ENCODE measurements at regions not wholly inside any gene's neighbourhood (a gene's known extent, or its start where the extent isn't known, plus 50 kb on each side); places are given as distances from the start of the nearest gene placed in this dataset.

GRCh38 chr9:23537192-23538066 lies 288.6 kb downstream of the ELAVL2 start:
- DNase-seq (ENCODE audit: low read depth): no peak

DNA sequence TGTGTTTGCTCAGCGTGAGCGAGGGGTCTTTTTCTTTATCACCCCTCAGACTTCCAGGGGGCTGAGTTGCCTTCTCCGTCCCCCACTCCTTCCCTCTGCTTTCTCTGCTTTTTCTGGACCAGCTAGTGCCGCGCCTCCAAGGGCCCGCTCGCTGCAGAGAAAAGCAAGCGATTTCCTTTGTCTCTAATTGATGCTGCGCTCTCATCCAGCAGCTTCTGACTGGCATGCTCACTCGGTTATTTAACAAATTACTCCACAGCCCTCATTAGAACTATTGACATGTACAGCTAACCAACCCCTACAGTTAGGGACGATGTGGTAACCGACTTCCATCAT lies 288.0 kb downstream of the ELAVL2 start:
- no peak for DNase-seq (ENCODE audit: low read depth)

- no peak for DNase-seq (ENCODE audit: low read depth)
These were observed 287.5 kb downstream of the ELAVL2 start for GRCh38 chr9:23538461-23539003.

DNA sequence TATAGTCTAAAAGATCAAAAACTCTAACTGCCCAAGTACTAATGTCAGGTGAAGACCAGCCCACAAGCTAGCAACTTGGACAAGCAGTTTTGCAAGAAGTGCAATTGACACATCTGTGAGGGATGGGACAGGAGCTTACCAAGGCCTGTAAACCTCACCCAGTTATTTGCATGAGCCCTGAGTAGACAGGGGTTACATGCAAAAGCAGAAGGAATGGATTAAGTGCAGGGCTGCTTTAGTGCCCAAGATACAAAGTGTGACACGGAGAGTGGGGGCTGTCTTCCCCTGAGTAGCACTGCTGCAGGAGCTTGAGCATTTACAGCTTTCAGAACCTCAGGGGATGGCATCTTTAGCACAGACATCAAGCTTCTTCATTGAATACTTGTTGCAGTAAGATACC lies 286.7 kb downstream of the ELAVL2 start:
- no peak for DNase-seq (ENCODE audit: low read depth)

DNA sequence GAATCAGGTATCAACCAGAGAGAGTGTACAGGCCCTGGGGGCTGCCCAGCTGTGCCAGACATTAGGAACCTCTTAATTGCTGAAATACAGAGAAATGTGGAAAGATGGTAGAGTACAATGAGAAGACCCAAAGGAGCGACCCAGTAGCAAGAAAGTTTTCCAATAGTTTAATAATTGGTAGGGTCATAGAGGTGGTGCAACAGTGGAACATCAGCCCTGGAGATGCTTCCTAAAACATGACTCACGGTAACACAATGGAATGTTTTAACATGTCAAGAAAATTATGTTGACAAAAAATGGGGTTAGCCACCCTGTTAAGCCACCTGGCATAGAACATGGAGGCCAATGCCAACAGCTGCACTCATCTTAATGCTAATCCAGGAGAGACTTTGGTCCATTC lies 284.1 kb downstream of the ELAVL2 start:
- no peak for DNase-seq (ENCODE audit: low read depth)

DNA sequence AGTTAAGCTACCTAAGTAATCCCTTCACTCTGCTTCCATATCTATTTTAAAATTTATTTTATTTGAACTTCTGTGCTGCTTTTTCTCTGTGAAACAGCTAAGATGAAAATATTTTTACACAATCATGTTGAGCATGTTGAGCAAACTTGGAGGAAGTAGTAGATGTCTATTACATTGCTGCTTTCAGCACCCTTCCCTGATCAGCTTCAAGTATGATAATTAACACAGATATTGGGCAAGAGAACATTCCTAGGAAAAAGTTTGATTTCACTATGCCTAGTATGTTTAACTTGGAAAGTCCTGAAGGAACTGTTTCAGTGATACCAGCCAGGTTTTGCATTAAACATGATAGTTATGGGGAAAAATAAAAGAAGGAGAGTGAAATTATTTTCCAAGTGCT lies 283.6 kb downstream of the ELAVL2 start:
- DNase-seq (ENCODE audit: low read depth): no peak

DNA sequence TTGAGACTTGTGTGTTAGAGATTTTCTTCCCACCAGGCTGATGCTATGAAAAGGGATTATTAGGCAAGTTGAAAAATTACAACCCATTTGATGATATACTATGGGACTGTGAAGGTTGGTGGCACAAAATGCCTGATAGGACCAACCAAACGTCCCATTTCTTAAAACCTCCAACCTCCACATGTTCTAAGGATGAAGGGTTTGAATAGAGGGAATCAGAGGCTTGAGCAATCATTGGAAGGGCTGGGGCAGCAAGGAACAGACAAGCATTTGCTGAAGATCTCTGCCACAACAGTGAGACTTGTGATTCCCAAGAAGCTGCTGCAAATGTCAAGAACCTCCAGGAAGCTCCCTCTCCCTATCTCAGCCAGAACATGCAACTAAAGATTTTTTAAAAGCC lies 283.1 kb downstream of the ELAVL2 start:
- DNase-seq (ENCODE audit: low read depth): no peak

- peak; percentile 54 for DNase-seq (ENCODE audit: low read depth)
These were observed 282.6 kb downstream of the ELAVL2 start for GRCh38 chr9:23543419-23543818.

DNA sequence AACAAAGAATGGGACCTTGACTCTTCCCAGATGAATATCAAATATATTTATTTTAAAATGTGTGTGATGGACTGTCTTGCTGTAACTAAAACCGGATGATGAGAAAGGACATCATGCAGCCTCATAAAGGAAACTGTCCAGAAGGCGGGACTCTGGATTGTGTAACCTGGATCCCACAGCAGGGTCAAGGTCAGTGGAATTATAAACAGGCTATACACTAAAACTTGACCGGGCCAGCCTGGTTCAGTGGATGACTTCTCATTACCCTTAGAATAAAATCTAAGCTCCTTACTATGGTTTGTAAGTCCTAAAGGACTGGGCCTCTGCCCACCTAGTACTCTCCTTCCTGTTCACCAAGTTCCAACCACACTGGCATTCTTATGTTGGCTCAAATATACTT lies 280.3 kb downstream of the ELAVL2 start:
- no peak for DNase-seq (ENCODE audit: low read depth)

GRCh38 chr9:23551311-23551721 lies 274.7 kb downstream of the ELAVL2 start:
- DNase-seq (ENCODE audit: low read depth): no peak

DNA sequence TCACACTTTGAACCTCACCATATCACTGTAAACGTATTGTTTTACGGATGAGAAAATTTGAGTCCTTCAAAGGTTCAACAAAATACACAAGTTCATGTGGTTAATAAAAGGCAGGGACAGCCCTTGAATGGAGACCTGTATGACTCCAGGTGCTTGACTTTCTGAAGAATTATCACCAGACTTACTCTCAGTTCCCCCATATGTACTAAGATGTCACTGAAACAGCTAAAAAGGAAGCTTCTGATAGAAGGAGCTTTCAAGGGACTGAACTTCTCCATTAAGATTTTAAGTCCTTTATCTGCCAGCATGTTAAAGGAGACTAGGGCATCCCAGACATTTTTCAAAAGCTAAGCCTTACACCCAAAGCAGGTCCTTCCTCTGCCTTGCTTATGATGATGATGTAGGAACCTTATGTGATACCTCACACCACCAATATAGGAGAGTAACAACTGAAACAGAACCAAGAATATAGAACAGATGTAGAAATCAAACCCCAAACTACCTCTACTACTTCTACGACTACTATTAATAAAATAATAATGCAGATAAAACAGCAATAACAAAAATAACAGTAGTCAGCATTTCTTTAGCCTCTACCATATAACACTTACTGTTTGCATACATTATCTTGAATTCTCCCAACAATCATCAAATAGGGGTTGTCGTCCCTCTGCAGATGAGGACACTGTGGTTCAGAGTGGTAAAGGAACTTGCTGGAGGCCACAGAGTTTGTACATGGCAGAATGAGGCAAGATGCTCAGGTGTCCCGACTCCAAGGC lies 273.9 kb downstream of the ELAVL2 start:
- no peak for DNase-seq (ENCODE audit: low read depth)

DNA sequence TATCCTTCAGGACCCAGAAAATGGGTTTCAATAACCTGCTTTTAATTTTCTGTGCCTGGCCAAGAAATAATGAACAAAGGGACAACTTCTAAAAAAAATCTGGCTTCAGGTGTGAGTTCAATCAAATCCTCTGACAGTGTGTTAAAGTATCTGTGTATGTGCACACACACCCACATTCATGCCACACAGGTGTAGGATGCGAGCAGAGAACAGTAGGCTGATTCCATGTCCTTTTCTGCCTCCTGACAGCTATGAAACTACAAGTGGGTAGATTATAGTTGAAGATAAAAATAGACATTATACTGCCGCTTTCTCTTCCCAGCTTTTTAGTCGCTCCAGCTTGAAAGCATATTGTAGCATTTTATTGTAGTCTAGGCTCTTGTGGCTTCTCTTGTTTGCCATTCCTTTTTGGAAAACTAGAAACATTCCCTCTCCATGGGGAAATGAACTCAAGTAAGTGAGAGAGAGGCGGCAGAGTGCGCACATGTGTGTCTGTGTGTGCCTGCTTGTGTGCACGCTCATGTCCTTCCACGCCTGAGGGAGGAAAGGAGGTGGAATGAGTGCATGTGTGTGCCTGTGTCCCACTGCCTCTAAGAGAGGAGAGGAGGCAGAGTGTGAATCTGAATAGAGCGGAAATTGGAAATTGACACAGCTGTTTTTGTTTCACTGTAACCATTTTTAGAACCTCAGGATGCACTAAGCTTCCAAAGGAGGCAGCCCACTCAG lies 273.0 kb downstream of the ELAVL2 start:
- DNase-seq (ENCODE audit: low read depth): no peak

DNA sequence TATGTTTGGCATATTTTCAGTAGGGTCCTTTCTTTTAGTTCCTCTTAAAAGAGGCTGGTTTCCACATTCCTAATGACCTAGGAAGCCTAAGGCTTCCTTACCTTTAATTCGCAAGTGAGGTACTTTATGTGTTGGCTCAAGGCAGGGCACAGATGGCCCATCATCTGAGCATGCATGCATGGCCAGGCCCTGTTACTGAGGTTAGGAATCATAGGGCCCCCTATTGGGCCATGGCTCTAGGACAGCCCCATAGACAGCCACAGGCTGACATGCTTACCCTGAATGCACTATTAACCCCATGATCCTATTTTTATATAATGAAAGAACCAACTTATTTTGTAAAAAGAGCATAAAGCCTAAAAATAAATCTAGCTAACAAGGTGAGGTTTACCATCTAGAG lies 271.4 kb downstream of the ELAVL2 start:
- DNase-seq (ENCODE audit: low read depth): no peak

- peak; percentile 21 for DNase-seq (ENCODE audit: low read depth)
These were observed 270.2 kb downstream of the ELAVL2 start for GRCh38 chr9:23555851-23556250.

GRCh38 chr9:23556459-23556858 lies 269.6 kb downstream of the ELAVL2 start:
- no peak for DNase-seq (ENCODE audit: low read depth)

- DNase-seq (ENCODE audit: low read depth): peak; percentile 31
These were observed 268.4 kb downstream of the ELAVL2 start for GRCh38 chr9:23557689-23558088.

GRCh38 chr9:23559522-23559921 lies 266.5 kb downstream of the ELAVL2 start:
- no peak for DNase-seq (ENCODE audit: low read depth)

DNA sequence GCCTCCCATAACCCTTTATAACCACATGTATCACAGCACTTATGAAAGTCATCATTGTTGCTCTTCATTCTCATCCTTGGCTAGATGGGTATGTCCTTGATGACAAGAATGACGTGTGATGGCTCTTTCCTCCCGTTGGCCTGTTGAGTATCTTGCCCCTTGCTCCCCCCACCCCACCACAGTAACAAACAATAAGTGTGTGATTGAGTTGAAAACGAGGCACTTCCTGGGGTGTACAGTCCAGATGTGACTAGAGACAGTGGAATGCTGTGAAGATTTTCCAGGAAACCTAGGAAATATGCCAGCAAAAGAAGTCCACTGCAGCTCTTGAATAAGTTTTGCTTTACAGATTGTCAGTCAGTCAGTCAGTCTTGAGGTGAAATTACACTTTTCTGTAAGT lies 262.5 kb downstream of the ELAVL2 start:
- peak; percentile 87 for DNase-seq (ENCODE audit: low read depth)

DNA sequence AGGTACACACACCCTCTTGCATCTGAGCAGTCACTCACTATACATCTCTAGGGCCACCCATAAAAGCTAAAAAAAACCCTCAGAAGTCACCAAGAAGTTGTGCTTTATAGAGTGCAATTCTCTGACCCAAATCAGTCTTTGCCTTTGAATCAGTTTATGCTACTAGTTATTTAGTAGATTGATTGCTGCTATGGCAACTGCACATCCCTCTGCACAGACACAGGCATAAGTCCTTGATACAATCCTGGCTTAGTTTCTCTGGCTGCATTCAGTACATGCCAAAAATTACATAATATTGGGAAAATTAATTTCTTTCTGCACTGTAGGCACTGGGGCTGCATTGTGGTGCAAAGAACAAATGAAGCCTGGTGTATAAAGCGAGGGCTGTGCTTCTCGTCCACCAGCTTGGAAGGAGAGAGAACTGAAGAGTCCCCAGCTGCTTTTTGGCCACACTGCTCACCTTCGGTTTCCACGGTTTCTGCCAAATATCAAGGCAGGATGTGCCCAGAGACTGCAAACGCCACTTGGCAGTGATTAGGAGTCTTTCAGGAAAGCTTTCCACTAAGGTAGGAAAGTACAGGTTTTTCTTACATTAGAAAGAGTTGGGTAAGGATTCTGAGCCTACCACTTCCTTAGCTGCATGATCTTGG lies 258.4 kb downstream of the ELAVL2 start:
- no peak for DNase-seq (ENCODE audit: low read depth)

GRCh38 chr9:23571414-23572104 lies 254.5 kb downstream of the ELAVL2 start:
- DNase-seq (ENCODE audit: low read depth): no peak

DNA sequence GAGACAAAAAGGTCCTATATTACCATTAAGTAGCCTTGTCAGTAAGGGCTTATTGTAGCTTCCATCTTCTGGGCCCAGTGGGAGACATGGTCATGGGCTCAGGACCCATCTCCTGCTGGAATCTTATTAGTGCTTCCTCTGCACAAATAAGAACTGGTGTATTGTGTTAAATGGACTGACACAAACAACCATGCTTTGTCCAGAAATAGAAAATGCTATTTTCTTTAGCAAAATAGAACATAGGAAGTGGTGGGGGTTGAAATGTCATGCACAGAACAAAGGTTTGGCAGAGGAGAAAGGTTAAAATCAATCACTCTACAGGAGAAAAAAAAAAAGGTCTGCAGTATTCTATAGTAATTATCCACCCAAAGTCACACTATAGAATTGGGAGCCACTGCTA lies 252.2 kb downstream of the ELAVL2 start:
- DNase-seq (ENCODE audit: low read depth): no peak

Measured in HT1080 (cell line).